ENCODE measurements at regions not wholly inside any gene's neighbourhood (a gene's known extent, or its start where the extent isn't known, plus 50 kb on each side); places are given as distances from the start of the nearest gene placed in this dataset.
"Not testable (repeated sequence)": the region's sequence is repeated elsewhere in the genome, so short reads cannot be mapped to it uniquely, and the experiment has no call there.

DNA sequence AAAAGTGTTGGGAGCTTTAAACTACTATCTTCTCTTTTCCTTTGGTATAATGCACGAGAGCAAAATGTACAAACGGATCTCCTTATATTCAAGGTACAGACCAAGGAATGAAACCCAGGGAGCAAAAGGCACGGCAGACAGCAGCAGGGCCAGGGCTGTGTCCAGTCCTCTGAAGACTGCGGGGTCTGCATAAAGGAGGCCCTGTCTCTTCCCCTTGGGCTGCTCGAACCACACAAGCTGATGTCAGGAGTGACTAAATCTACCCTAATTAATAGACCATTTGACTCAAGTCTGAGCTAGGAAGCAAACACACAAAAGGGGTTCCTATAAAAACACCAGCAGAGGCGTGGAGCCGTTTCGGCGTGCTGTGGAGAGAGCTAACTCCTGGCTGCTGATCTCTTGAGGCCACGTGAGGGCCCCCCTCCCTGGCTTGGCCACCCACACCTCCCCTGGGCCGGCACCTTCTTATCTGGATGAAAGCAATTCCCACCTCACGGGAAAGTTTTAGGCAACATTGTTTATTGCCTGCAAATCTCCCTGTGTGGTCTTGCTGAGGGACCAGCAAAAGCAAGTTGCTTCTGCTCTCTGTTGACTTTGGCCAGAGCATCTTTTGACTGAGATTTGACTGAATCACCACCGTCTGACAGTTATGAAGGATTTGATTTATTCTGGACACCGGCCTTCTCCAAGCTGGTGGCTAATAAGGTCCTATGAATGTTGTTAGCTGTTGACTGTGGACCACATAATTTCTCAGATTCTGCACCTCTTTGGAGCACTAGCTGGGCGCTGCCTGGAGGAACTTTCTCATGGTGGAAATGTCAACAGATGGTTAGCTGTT is 183.5 kb downstream of the LMLN start (continued):
- TF ChIP-seq, protein P1, sequence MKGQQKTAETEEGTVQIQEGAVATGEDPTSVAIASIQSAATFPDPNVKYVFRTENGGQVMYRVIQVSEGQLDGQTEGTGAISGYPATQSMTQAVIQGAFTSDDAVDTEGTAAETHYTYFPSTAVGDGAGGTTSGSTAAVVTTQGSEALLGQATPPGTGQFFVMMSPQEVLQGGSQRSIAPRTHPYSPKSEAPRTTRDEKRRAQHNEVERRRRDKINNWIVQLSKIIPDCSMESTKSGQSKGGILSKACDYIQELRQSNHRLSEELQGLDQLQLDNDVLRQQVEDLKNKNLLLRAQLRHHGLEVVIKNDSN (CRISPR knock-in tag; IDR thresholded peaks at IDR 0.05), result peak; percentile 40; the same call in 1 of the 2 replicates
- TF ChIP-seq HDAC1 (IDR thresholded peaks at IDR 0.05) (peak in 1 of 2 experiments; percentile 49; a peak in 1 of 4 replicates), CXXC5 (CRISPR knock-in tag; IDR thresholded peaks at IDR 0.05) (peak; percentile 21; the same call in 1 of the 2 replicates), MEIS2 (IDR thresholded peaks at IDR 0.05; ENCODE audit: partially characterized antibody) (peak; percentile 63), FOXA3 (CRISPR knock-in tag; conservative IDR thresholded peaks at IDR 0.05 in 1 of 2, IDR thresholded peaks at IDR 0.05 in 1 of 2) (0 out of 4 replicates have a peak, but pooled peaks of 1 of the 2 experiments have one; percentile 18)
- TF ChIP-seq, protein P2, sequence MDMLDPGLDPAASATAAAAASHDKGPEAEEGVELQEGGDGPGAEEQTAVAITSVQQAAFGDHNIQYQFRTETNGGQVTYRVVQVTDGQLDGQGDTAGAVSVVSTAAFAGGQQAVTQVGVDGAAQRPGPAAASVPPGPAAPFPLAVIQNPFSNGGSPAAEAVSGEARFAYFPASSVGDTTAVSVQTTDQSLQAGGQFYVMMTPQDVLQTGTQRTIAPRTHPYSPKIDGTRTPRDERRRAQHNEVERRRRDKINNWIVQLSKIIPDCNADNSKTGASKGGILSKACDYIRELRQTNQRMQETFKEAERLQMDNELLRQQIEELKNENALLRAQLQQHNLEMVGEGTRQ (CRISPR knock-in tag; IDR thresholded peaks at IDR 0.05), result peak; percentile 48

DNA sequence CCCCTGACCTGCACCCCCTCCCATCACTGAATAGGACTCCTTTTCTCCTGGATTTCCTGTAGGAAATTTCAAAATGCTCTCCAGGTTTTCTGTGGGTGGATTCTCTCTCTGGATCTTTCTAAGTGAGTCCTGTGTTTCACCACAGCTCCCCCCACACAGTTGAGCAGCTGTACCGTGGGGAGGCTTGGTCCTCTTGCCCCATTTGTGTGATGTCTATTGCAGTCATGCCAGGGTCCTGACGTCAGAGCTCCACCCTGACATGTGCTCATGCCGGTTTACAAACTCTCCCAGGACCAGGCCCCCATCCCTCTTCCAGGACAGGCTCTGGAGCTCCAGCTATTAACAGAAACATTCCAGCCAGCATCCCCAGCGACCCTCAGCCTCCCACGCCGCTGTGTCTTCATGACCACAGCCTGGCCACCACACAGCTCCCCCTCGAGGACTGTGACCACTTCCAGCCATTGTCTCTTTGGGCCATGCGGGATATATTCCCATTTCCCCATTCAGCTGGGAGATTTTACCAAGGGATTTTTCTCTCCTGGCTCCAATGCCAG is 185.3 kb downstream of the LMLN start:
- H3K79me2 ChIP-seq (ENCODE audit: control insufficient read depth, insufficient read depth, low read length); POLR2A ChIA-PET; H3K27me3 ChIP-seq (ENCODE audit: control insufficient read depth in 2 of 2, insufficient read depth in 2 of 2, low read length in 2 of 2); H3K36me3 ChIP-seq (ENCODE audit: control insufficient read depth, insufficient read depth, low read length); intact Hi-C loops (cut with micrococcal nuclease); FAIRE-seq; ATAC-seq; H3K4me3 ChIP-seq; H3K27ac ChIP-seq (ENCODE audit: extremely low read depth, low read depth, low read length); H3K4me1 ChIP-seq (replicated peaks in 1 of 2; ENCODE audit: control insufficient read depth in 2 of 2, insufficient read depth in 2 of 2, low read length in 2 of 2); in situ Hi-C loops (cut with MboI); H3K9me1 ChIP-seq (ENCODE audit: control insufficient read depth, insufficient read depth, low read length); H4K20me1 ChIP-seq (replicated peaks; ENCODE audit: control insufficient read depth, insufficient read depth, low read length); H3K4me2 ChIP-seq (ENCODE audit: insufficient read depth, low read length); H3K9ac ChIP-seq (ENCODE audit: insufficient read depth in 1 of 2, low read depth in 2 of 2, low read length in 2 of 2); H3K9me3 ChIP-seq (replicated peaks; ENCODE audit: control insufficient read depth, insufficient read depth, low read depth, low read length); BruUV-seq (replicated peaks); CTCF ChIA-PET (ENCODE audit: low intra/inter-chr PET ratio); H2AFZ ChIP-seq (ENCODE audit: low read depth, low read length); DNase-seq (ENCODE audit: extremely low read depth in 1 of 4, low spot score in 3 of 4): not testable (repeated sequence)
- peak; percentile 6; the same call in 1 of the 2 replicates for TF ChIP-seq CREM (IDR thresholded peaks at IDR 0.05; ENCODE audit: low read depth)
- 27% methylated on average over 2 of the region's 8 CpGs for WGBS (ENCODE audit: insufficient coverage, low coverage, missing lambda C conversion rate)

DNA sequence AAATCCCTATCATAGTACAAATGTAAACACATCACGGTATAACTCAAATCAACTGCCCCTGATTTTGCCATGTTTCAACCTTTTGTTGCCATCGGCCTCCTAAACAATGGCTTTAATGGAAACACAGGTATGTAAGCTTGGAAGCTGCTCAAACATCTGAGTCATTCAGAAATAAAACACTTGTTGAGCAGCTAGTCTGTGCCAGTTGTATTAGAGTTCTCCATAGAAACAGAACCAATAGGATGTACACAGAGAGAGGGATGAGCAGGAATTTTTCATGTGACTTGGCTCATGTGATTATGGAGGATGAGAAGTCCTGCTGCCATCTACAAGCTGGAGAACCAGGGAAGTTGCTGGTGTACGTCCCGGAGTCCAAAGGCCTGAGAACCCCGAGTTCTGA is 186.1 kb downstream of the LMLN start:
- POLR2A ChIA-PET; BruUV-seq (replicated peaks); H3K27ac ChIP-seq (ENCODE audit: extremely low read depth, low read depth, low read length); H4K20me1 ChIP-seq (replicated peaks; ENCODE audit: control insufficient read depth, insufficient read depth, low read length); H3K4me1 ChIP-seq (replicated peaks in 1 of 2; ENCODE audit: control insufficient read depth in 2 of 2, insufficient read depth in 2 of 2, low read length in 2 of 2); H3K9me3 ChIP-seq (replicated peaks; ENCODE audit: control insufficient read depth, insufficient read depth, low read depth, low read length); H3K4me2 ChIP-seq (ENCODE audit: insufficient read depth, low read length); H3K9ac ChIP-seq (ENCODE audit: insufficient read depth in 1 of 2, low read depth in 2 of 2, low read length in 2 of 2); H3K79me2 ChIP-seq (ENCODE audit: control insufficient read depth, insufficient read depth, low read length); intact Hi-C loops (cut with micrococcal nuclease); DNase-seq (ENCODE audit: extremely low read depth in 1 of 4, low spot score in 3 of 4); CTCF ChIA-PET (ENCODE audit: low intra/inter-chr PET ratio); H3K9me1 ChIP-seq (ENCODE audit: control insufficient read depth, insufficient read depth, low read length); H2AFZ ChIP-seq (ENCODE audit: low read depth, low read length); H3K4me3 ChIP-seq; H3K36me3 ChIP-seq (ENCODE audit: control insufficient read depth, insufficient read depth, low read length); FAIRE-seq; H3K27me3 ChIP-seq (ENCODE audit: control insufficient read depth in 2 of 2, insufficient read depth in 2 of 2, low read length in 2 of 2); in situ Hi-C loops (cut with MboI); ATAC-seq: not testable (repeated sequence)
- WGBS (ENCODE audit: insufficient coverage, low coverage, missing lambda C conversion rate), result no CpG with 5 or more reads among the region's 5 CpGs

Measured in K562 (cell line).